Astrocyte (in vitro differentiated cells and primary cell): ENCODE measurements at regions not wholly inside any gene's neighbourhood (a gene's known extent, or its start where the extent isn't known, plus 50 kb on each side); places are given as distances from the start of the nearest gene placed in this dataset.

Experiments
- DNase-seq: peaks from one replicate; pipeline ENCODE4 v3.0.0-alpha.2; 2010; ENCODE audit warnings: low read depth
- FAIRE-seq: peaks from 2 replicates; lab custom pipeline; 2011; peaks lifted over from hg19 to GRCh38; lab: Jason Lieb, UNC
- H2AFZ ChIP-seq: 2 replicates; pipeline ENCODE4 v1.6.0; 2012; ENCODE audit warnings: low read depth, low read length, inconsistent platforms
- H3K27ac ChIP-seq: 2 replicates; pipeline ENCODE4 v1.5.1; 2011; ENCODE audit warnings: low read depth, low read length, inconsistent platforms
- H3K27me3 ChIP-seq: 2 replicates; pipeline ENCODE4 v1.6.0; 2011; ENCODE audit warnings: low read length, inconsistent platforms; ENCODE audit not compliant: insufficient read depth
- H3K36me3 ChIP-seq: 2 replicates; pipeline ENCODE4 v1.5.1; 2011; ENCODE audit warnings: low read length, inconsistent platforms; ENCODE audit not compliant: insufficient read depth
- H3K4me1 ChIP-seq: 2 replicates; pipeline ENCODE4 v1.5.1; 2011; ENCODE audit warnings: low read length, inconsistent platforms; ENCODE audit not compliant: insufficient read depth
- H3K4me2 ChIP-seq: 2 replicates; pipeline ENCODE4 v1.6.0; 2012; ENCODE audit warnings: low read length, inconsistent platforms
- H3K4me3 ChIP-seq: 2 replicates; pipeline ENCODE4 v1.5.1; 2011; ENCODE audit warnings: low read depth, mild to moderate bottlenecking, low read length, inconsistent platforms; ENCODE audit not compliant: insufficient read depth
- H3K79me2 ChIP-seq: 2 replicates; pipeline ENCODE4 v1.6.0; 2012; ENCODE audit warnings: mild to moderate bottlenecking, low read length, inconsistent platforms; ENCODE audit not compliant: insufficient read depth
- H3K9ac ChIP-seq: 2 replicates; pipeline ENCODE4 v1.6.0; 2012; ENCODE audit warnings: mild to moderate bottlenecking, low read length, inconsistent platforms
- H3K9me3 ChIP-seq: 2 replicates; pipeline ENCODE4 v1.5.1; 2012; ENCODE audit warnings: low read depth, mild to moderate bottlenecking, low read length, inconsistent platforms; ENCODE audit not compliant: insufficient read depth
- H4K20me1 ChIP-seq: 2 replicates; pipeline ENCODE4 v1.6.0; 2012; ENCODE audit warnings: low read length, inconsistent platforms; ENCODE audit not compliant: insufficient read depth
- H3K27ac Mint-ChIP-seq: one replicate; pipeline ENCODE4 v1.8.0; 2021; ENCODE audit warnings: mild to moderate bottlenecking, mixed read lengths; ENCODE audit not compliant: unreplicated experiment
- H3K27me3 Mint-ChIP-seq: one replicate; pipeline ENCODE4 v1.8.0; 2021; ENCODE audit warnings: low read depth, mixed read lengths; ENCODE audit not compliant: unreplicated experiment
- H3K36me3 Mint-ChIP-seq: one replicate; pipeline ENCODE4 v1.8.0; 2021; ENCODE audit warnings: low read depth, mixed read lengths; ENCODE audit not compliant: unreplicated experiment
- H3K4me1 Mint-ChIP-seq: one replicate; pipeline ENCODE4 v1.8.0; 2021; ENCODE audit warnings: low read depth, mixed read lengths; ENCODE audit not compliant: unreplicated experiment
- H3K4me3 Mint-ChIP-seq: one replicate; pipeline ENCODE4 v1.8.0; 2021; ENCODE audit warnings: mild to moderate bottlenecking, moderate library complexity, mixed read lengths; ENCODE audit not compliant: unreplicated experiment
- H3K9me3 Mint-ChIP-seq: one replicate; pipeline ENCODE4 v1.8.0; 2021; ENCODE audit warnings: mild to moderate bottlenecking, mixed read lengths; ENCODE audit not compliant: unreplicated experiment
- EZH2 ChIP-seq: IDR thresholded peaks from 2 replicates; pipeline ENCODE4 v1.6.1; 2012; ENCODE audit warnings: mild to moderate bottlenecking, low read length, inconsistent platforms; ENCODE audit not compliant: insufficient read depth
- TF ChIP-seq, protein P1 (sequence below): IDR thresholded peaks from 2 replicates; pipeline ENCODE4 v1.5.1; 2011; ENCODE audit warnings: low read depth, mild to moderate bottlenecking, inconsistent platforms, low read length, moderate library complexity; ENCODE audit not compliant: insufficient read depth

DNA sequence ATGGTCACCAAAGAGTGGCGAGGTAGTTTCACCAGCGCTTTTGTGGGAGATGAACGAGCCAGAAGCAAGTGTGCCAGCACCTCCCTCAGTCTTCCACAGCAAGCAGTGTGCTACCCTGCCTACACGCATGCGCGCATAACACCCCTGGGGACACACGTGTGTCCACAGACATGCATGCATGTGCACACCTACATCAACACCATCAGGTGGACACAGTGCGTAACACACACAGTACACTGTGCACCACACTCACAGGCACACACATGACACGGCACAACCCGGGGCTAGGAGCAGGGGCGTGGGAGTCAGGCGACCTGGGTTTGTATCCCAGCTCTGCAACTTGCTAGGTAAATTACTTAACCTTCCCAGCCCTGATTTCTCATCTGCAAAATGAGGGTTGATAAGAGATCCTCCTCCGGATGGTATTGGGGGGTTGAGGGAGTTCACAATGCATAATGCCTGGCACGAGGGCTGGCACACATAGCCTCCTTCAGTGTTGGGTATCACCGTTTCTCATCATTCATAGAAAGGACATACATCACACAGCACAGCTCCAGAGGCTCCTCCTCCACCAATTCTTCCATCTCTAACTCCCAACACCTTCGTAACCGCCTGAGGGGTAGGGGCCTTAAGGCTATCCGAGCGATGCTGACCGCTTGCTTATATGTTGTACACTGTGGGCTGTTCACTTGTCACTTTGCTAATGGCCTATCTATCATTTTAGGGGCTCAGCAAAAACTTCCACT, 174.9 kb downstream of the SMAD6 start:
- H3K27me3 ChIP-seq = no peaks in the 10 kb centered on the region
- H3K4me2 ChIP-seq = no peak overlapping the region
- H3K79me2 ChIP-seq = no peaks in the 10 kb centered on the region
- H4K20me1 ChIP-seq = no peaks in the 10 kb centered on the region
- DNase-seq (no peak), FAIRE-seq (no peak)
- H3K36me3 ChIP-seq = no peaks in the 10 kb centered on the region
- Mint-ChIP-seq H3K4me3 (no peak overlapping the region), H3K36me3 (no peaks in the 10 kb centered on the region), H3K4me1 (peaks cover 19% of the 10 kb centered on the region), H3K27me3 (no peaks in the 10 kb centered on the region), H3K27ac (no peak overlapping the region), H3K9me3 (no peaks in the 10 kb centered on the region)
- no peaks in the 10 kb centered on the region for H3K9me3 ChIP-seq
- H3K4me1 ChIP-seq = peaks cover 1% of the 10 kb centered on the region
- H2AFZ ChIP-seq = no peak overlapping the region
- no peak overlapping the region for H3K27ac ChIP-seq
- no peak overlapping the region for H3K9ac ChIP-seq
- H3K4me3 ChIP-seq = no peak overlapping the region
- TF ChIP-seq, protein P1, sequence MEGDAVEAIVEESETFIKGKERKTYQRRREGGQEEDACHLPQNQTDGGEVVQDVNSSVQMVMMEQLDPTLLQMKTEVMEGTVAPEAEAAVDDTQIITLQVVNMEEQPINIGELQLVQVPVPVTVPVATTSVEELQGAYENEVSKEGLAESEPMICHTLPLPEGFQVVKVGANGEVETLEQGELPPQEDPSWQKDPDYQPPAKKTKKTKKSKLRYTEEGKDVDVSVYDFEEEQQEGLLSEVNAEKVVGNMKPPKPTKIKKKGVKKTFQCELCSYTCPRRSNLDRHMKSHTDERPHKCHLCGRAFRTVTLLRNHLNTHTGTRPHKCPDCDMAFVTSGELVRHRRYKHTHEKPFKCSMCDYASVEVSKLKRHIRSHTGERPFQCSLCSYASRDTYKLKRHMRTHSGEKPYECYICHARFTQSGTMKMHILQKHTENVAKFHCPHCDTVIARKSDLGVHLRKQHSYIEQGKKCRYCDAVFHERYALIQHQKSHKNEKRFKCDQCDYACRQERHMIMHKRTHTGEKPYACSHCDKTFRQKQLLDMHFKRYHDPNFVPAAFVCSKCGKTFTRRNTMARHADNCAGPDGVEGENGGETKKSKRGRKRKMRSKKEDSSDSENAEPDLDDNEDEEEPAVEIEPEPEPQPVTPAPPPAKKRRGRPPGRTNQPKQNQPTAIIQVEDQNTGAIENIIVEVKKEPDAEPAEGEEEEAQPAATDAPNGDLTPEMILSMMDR = no peak
- TF ChIP-seq EZH2 = no peak

- H3K36me3 Mint-ChIP-seq = no peaks in the 10 kb centered on the region
- H3K79me2 ChIP-seq = no peaks in the 10 kb centered on the region
- H3K4me2 ChIP-seq = no peak overlapping the region
- no peaks in the 10 kb centered on the region for H4K20me1 ChIP-seq
- no peak overlapping the region for H2AFZ ChIP-seq
- peaks cover 9% of the 10 kb centered on the region for H3K4me1 ChIP-seq
- TF ChIP-seq EZH2 = no peak
- TF ChIP-seq, protein P1 = no peak
- no peak overlapping the region for H3K27ac ChIP-seq
- H3K4me1 Mint-ChIP-seq = peaks cover 22% of the 10 kb centered on the region
- DNase-seq = no peak
- H3K4me3 ChIP-seq = no peak overlapping the region
- no peak overlapping the region for H3K4me3 Mint-ChIP-seq
- no peak overlapping the region for H3K27ac Mint-ChIP-seq
- H3K27me3 Mint-ChIP-seq = no peaks in the 10 kb centered on the region
- H3K9ac ChIP-seq = no peak overlapping the region
- H3K36me3 ChIP-seq = no peaks in the 10 kb centered on the region
- H3K9me3 Mint-ChIP-seq = no peaks in the 10 kb centered on the region
- FAIRE-seq = no peak
- H3K27me3 ChIP-seq = no peaks in the 10 kb centered on the region
- no peaks in the 10 kb centered on the region for H3K9me3 ChIP-seq
These were observed 175.6 kb downstream of the SMAD6 start for GRCh38 chr15:66877477-66878271.
